ENCODE measurements at regions not wholly inside any gene's neighbourhood (a gene's known extent, or its start where the extent isn't known, plus 50 kb on each side); places are given as distances from the start of the nearest gene placed in this dataset.
"Not testable (repeated sequence)": the region's sequence is repeated elsewhere in the genome, so short reads cannot be mapped to it uniquely, and the experiment has no call there.

DNA sequence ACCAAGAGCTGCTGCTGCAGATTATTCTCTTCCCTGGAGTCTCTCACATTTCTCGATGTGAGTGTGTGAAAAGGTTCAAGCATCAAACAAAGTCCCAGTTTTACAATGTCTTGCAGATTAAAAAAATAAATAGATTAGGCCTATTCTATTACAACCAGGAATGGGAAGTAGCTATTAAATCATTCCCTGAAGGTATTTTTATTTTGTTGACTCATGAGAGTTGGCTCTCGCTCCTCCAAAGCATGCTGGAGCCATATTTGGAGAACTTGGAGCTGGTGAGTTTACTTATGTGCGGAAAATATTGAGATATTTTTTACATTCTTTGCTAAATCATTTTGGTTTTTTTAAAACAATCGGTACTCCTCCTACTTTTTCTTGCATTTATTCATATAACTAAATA lies 572.3 kb downstream of the ETNK1 start:
- DNase-seq = peak; percentile 6

DNA sequence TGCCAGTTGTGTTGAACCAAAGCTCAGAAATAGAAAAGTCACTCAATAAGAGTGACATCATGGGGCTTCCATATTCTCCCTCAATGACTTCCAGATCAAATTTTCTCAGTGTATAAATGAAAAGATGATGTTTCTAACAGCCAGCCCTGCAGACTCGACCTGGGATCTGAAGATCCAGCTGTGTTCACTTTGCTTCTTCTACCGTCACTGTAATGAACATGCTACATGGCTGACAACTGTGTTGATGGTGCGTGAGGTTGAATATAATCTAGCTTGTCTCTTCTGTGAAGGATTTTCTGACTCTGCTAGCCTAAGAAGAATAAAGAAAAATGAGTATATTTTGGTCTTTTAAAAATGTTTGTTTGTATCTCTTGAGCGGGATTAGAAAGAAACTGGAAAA lies 577.8 kb downstream of the ETNK1 start:
- DNase-seq = no peak

DNA sequence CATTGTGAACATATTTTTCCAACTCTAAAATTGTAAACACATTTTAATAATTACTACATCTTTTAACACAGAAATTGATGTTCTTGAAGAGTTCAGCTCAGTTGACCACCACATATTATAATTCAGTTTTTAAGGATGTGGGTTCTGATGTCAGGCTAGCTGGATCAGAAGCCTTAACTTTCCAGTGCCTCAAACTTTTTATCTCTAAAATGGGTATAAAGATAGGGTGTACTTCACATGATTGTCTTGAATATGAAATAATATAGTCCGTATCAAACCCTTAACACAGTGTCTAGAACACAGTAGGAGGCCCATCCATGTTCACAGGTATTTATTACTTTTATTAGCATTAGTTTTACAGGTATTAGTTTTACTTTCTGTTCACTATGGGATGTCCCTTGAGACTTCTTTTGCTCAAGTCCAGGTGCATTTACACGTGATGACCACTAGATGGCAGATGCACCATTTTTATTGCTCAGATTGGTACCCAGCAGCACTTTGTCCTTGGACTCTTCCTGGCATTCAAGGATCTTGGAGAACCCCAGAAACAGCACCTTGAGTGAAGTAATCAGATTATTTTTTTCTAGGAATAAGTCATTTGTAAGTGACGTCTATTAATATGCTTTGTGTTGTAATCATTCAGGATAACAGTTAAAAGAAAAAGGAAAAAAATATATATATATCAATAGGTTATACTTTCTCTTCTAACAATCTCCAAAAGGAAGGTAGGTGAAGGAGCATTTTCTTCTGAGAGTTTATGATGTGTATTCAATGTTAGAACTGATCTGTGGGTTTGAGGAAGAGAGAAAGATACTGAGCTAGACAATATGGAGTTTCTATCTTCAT lies 580.2 kb downstream of the ETNK1 start:
- peak; percentile 8 for DNase-seq

DNA sequence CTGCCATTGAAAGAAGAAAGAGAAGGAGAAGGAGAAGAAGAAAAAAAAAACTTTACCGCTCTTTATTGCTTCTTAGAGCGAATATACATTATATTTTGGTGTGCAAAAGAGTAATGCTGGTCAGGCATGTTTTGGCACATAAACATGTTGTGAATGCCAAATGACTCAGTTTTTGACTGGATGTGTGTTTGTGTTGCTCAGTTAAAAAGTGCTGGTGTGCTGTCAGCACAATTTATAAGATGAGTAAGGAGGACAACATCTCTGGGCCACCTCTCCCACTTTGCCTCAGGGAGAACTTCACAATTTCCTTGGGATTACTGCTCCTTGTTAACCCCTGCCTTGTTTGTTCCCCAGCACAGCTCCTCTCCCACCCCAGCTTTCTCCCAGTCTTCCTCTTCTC lies 584.8 kb downstream of the ETNK1 start:
- peak; percentile 30 for DNase-seq

DNA sequence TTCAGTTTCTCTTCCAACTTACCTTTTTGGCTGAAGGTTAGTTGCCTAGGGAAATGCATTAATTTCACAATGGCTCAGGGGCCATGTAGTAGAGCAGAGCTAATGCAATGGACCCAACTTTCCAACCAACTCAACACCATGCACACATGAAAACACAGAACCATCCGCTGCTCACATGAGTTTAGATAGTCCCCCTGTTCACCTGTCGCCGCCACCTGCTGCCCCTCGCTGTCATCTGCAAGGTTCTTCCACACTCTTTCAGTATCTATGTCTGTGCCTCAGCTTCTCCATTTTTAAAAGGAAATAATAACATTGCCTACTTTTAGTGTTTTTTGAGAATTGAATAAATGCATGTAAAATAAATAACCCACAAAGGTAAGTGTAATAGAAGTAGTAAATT lies 585.6 kb downstream of the ETNK1 start:
- DNase-seq = no peak

DNA sequence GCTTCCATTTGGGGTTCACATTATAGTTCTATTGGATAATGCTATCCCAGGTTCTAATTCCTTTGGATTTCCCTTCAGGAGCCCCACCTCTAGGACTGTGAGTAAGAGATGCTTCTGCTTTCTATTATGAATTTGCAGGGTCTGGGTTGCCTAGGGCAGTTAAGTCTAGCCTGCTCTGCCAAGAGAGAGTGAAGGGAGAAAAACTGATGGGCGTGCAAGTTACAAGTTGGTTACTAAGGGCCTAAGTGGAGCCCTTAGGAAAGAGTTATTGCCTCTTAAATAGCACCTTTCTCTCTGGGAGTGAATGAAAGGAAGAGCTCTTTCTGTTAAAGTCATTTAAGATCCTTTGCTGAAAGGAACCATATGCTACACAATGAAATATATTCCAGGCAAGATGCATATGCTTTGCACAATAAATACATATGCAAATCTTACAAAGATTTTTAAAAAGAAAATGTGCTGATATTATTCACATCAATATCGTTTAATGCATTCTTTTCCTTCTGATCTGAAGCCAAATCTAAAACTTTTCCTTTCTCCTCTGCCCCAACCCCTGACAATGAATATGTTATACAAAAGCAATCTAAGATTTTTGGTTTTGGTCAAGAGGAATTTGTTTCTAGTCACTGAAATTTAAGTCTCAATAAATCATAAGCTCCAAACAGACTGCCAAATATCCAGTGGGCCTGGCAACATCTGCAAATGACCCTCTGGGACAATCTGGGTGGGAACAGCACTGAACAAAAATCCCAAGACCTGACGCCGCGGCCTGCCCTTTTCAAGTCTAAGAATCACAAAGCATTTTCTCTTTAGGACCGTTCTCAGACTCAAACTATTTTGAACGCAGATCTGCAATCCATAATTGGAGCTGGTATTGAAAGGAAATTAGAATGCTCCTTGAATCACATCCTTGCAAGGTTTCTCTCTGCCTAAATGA lies 586.7 kb downstream of the ETNK1 start:
- DNase-seq = no peak

DNA sequence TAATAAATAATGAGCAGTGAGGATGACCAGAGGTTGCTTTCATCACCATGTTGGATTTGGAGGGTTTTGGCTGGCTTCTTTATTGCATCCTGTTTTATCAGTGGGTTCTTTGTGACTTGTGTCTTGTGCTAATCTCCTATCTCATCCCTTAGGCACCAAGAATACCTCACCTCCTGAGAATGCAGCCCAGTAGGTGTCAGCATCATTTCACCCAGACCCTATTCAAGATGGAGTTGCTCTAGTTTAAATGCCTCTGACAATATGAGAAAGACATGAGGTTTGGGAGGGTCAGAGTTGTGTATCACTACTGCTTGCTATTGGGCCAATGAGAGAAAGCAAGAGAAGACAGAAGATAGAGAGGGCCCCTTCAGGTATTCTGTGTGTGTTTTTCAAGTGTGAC lies 592.2 kb downstream of the ETNK1 start:
- no peak for DNase-seq

DNA sequence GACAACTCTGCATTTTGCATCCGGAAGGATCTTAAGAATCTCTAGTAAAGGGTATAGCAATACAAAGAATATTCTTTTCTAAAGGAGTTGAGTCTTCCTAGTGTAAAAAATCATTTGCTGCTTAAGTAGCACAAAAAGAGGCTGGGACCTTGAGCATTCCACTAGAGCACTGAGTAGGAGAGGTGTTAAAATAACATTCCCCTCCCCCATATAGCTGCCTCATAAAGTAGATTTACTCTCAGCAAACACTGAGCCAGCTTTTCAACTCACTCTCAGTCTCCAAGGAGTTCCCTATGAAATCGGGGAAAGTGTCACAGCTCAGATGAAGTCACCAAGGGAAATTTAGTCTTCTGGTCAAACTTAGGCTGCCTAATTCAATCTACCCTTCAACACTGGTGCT lies 592.7 kb downstream of the ETNK1 start:
- DNase-seq = no peak

DNA sequence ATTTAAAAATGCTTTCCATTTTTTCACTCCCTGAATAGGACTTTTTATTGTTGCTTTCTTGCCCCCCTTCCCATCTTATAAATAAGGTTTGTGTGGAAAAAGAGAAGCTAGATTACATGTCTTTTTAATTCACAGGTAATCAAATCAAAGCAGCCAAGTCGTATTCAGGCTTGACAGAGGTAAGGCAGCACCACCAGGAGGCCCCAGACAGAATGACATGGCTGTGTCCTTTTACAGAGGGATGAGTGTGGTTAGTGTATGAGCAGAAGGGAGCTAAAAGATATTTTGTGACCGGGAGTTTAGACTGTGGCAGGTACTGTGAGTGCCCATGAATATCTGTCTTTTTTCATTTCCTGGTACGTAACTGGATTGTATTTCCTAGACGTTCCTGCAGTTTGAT lies 596.1 kb downstream of the ETNK1 start:
- no peak for DNase-seq

DNA sequence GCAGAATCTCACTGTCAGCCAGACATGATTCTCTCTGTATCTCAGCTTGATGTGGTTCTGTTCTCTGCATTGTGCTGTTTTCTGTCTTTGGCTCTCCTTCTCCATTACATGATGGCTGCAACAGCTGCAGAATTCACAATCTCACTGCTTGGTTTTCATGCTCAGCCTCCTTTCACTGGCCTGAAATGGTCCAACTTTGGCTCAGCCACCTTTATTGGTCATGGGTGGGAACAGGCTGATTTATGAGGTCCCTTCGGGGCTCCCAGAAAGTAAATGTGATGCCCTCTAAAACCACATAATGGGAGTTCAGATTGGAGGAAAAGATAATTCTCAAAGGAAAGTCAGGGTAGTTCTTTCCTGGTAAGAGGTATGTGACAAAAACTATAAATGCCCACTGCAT lies 597.0 kb downstream of the ETNK1 start:
- no peak for DNase-seq

DNA sequence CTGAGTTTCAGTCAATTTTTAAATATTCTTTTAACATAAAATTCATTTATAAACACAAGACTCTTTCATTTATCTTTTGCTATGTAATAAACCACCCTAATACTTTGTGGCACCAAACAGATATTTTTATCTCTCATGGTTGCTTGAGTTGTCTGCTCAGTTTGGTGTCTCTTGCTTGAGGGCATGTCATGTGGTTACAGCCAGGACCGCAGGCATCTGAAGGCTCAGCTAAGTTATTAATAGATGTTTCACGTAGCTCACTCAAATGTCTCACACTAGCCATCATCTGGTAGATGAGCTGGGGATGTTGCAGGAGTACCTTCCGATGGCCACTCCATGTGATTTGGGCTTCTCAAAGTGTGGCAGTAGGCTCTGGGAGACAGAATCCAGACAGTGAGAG lies 597.8 kb downstream of the ETNK1 start:
- DNase-seq = no peak

DNA sequence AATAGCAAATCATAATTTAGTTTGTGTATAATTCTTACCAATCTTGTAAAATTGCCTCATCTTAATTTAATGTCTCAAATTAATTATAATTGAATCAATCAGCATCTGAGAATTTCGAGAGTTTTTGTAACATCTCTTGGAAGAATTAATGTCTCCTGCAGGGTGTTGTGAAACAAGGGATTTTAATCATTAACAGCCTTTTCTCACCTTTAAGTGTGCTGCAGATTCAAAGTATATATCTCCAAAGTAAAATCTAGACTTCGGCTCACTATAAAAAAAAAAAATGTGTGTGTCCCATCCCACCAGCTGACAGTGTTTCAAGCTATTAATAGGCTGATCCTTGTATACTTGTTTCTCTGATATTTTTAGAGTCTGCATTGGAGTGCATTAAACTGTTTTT lies 603.1 kb downstream of the ETNK1 start:
- DNase-seq = no peak

DNA sequence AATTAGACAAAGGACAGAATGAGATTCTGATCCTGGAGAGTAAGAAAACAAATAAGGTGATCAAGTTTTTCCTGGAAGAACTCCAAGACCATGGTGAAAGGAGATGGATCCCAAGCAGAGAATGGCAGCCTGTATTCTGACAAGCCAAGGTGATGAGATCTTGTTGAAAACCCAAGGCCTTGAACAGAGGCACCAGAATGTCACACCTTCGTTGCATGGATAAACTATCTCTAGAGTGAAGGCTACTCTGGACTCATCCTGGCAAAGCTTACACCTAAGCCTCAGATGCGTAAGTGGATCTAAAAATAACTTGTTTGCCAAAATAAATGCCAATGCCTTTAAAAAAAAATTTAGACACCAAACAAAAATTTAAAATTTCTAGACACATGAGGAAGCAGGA lies 605.9 kb downstream of the ETNK1 start:
- no peak for DNase-seq

DNA sequence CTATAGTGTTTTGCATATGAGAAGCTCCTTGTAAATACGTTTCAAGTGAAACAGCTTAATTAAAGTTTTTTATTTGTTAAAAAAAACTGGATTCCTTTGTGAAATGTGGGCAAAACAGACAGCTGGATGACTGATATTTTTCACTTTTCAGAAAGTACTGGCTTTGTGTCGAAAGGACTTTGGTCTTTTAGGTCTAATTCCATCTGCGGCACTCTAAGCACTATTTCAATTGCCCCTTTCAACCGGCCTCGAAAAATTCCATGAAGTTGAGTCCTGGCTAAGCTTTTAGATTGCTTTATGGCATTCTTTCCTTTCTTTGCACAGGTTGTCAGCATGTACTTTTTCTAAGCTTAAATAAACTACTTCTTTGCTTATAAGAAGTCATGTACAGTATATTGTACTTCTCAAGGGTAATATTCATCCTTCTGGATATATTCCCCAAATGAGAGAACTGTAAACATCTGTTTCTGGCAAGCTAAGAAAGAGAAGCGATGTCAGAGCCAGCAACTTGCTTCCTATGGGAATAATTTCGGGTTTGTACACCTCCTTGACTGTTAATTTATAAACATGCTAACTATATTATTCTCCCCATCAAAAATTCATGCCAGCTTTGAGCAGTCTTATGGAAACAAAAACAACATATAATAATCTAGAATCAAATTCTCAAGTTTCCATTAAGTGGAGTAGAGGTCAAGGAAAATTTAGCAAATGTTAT lies 611.3 kb downstream of the ETNK1 start:
- no peak for DNase-seq

DNA sequence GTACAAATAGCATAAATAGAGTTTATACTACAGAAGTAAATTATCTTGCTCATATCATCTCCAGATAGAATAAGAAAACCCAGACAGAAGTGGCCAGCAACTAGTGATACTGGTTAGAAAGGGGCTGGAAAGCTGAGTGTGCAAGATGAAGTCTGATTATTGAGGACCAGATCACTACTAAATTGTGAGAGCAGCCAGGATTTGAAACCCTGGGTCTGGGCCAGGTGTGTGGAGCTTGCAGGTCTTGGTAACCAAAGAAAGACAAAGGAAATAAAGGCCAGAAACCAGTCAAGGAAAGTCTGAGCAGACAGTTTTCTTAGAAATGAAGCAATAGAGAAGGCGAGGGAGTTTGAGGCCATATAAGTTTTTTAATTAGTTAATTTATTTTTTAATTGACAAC lies 611.8 kb downstream of the ETNK1 start:
- no peak for DNase-seq

DNA sequence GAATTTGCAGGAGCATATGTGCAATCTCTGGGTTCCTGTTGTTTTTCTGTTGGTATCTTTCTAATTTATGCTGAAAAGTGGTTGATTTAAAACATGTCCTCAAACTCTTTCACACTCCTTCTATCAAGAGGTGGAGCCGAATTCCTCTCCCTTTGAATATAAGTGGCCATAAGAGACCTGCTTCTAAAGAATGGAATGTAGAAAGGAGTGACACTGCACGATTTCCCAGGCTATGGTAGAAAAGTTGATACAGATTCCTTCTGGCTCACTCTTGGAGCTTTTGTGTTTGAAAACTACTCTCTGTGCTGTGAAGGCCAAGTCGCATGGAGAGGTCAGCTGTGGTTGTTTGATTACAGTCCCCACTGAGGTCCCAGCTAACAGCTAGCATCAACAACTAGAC lies 613.2 kb downstream of the ETNK1 start:
- DNase-seq = no peak

DNA sequence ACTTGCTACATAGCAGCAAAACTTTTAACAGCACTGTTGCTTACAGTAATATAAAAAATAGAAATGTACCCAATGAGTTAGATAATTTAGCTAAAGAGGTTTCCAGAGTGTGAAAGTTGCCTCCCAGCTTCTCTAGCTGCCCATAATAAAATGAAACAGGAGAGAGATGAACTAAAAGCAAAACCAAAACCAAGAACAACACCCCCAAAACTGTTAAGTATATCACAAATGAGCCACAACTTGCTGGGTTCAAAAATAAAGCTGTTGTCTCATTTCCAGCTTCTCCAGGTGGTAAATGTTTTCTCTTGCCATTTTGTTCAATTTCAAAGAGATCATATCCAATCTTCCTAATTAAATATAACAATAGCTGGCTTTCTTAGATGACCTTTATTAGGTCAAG lies 614.0 kb downstream of the ETNK1 start:
- no peak for DNase-seq

DNA sequence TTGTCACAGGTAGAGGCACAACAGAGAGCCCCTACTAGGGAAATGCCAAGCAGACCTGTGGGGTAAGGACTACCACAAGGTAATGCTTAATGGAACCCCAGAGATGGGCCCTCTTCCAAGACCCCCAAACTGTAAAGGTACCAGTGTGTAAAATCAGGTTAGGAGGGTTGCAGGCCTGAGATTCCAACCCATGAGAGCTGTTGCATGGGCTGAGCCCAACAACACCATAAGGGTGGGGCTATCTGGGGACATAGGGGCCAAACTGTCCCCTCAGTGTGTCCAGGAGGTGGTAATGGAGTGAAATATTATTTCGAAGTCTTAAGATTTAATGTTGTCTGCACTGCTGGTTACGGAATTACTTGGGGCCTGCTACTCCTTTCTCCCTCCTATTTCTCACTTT lies 620.2 kb downstream of the ETNK1 start:
- DNase-seq = no peak

DNA sequence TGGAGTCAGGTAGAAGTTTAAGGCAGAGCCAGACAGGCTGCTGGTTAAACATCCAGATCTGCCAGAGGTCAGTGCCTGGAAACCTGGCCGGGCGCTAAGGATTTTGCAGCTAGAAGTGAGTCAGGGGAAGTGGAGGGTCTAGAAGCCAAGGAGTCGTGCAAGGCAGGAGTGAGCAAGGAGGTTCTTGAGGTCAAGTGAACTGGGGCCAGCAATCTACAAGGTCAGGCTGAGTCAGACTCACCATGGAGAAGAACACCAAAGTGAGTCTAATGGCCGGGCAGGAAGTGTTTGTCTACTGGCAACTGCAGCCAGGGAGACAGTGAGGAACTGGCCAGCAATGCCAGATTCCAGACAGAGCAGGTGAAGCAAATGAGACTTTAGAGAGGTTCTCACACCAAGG lies 628.2 kb downstream of the ETNK1 start:
- no peak for DNase-seq

DNA sequence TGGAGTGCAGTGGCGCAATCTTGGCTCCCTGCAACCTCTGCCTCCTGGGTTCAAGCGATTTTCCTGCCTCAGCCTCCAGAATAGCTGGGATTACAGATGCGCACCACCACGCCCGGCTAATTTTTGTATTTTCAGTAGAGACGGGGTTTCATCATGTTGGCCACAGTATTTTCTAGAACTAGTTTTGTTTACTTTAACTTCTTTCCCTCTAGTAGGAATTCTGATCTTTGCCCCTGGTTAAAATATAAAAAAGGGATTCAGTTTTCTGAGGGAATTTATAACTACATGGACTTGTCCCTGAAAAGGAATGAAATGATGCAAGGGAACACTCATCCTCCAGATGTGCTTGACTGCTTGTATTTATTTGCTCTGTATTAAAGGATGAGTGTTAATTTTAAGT lies 628.9 kb downstream of the ETNK1 start:
- not testable (repeated sequence) for DNase-seq

DNA sequence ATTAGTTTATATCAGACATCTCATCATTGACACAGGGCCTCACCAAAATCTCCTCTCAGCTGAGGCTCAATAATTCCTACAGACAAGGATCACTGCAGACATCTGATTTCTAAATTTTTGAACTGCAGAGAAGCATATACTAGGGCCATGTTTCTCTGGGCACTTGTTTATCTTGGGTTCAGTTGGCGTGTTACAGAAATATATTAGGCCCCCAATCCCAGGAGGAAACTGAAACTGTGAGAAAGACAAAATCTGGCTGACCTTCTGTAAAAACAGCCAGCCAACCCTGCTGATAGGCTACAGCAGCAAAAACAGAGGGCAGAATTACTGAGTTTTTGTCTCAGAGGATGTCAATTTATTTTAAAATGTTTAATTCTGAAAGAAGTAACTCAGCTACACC lies 634.6 kb downstream of the ETNK1 start:
- DNase-seq = no peak

DNA sequence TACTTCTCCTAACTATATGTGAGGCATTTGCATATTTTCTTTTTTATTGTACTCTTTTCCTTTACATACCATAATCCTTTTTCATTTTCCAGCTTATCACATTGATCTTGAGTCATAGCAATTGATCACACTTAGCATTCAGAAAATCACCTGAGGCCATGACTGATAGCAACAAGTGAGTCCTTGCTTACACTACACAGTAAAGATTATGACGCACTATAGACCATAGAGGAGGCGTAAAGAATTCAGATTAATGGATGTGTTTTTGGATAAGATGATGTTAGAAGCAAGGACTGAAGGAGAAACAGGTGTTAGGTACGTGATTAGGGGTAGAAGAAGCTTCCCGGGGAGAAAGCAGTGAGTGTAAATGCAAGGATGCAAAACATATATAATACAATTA lies 637.7 kb downstream of the ETNK1 start:
- no peak for DNase-seq

DNA sequence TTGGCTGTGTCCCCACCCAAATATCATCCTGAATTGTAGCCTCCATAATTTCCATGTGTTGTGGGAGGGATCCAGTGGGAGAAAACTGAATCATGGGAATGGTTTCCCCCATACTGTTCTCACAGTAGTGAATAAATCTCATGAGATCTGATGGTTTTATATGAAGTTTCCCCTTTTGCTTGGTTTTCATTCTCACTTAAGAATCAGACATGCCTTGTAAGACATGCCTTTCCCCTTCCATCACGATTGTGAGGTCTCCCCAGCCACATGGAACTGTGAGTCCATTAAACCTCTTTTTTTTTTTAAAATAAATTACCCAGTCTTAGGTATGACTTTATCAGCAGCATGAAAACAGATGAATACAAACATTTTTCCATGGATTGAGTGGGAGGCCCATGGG lies 652.9 kb downstream of the ETNK1 start:
- no peak for DNase-seq

DNA sequence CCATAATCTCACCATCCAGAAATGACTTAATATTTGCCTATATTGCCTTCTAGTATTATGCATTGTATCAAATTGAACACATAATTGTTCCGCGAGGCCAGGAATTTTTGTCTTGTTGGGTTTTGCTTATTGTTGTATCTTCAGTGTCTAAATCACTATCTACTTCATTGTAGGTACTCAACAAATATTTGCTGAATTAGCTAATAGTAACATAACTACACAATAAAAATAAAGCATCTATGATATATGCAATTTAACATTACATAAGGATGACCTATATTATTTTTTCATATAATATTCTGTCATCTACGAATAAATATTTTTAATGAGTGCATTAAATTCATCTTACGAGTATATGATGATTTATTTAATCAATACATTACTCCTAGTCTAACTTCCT lies 656.3 kb downstream of the ETNK1 start:
- no peak for DNase-seq

Measured in T1000 (cell line).